ENCODE measurements at regions not wholly inside any gene's neighbourhood (a gene's known extent, or its start where the extent isn't known, plus 50 kb on each side); places are given as distances from the start of the nearest gene placed in this dataset.
"Not testable (repeated sequence)": the region's sequence is repeated elsewhere in the genome, so short reads cannot be mapped to it uniquely, and the experiment has no call there.

DNA sequence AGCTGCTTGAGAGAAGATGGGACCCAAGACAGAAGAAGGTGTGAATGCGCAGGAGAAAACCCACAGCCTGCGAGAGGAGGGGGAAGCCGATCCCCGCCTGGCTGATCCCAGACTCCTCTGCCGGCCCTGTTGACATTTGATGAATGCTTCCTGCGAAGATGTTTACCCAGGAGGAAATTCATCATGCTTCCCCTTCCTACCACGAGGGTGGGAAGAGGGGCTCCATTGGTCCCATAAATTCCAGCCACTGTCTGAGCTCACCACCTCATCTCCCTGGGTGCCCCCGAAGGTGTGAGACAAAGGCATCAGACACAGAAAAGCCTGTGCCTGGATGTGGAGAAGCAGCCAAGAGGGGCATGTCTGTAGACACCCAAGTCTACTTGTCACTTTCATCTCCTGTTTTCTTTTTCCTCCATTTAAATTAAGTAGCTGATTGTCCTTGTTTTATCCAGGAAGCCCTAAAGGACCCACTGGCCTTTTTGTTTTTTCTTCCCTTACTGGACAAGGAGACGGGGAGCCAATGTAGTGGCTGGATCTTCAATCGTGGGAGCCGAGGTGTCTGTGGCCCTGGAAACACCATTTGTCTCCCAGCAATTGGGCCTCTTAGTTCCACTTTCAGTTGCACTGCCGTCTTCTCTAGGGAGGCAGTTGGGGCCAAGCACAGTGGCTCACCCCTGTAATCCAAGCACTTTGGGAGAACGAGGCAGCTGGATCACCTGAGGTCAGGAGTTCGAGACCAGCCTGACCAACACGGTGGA is 95.3 kb upstream of the HES1 start:
- no peaks in the 10 kb centered on the region for H3K9me3 Mint-ChIP-seq
- ATAC-seq (replicated peaks) = no peak
- H3K27ac Mint-ChIP-seq = no peak overlapping the region
- H3K4me1 Mint-ChIP-seq = no peaks in the 10 kb centered on the region
- H3K36me3 Mint-ChIP-seq (ENCODE audit: low read depth) = no peaks in the 10 kb centered on the region
- H3K27me3 Mint-ChIP-seq = peaks cover 4% of the 10 kb centered on the region
- H3K4me3 Mint-ChIP-seq = no peak overlapping the region

DNA sequence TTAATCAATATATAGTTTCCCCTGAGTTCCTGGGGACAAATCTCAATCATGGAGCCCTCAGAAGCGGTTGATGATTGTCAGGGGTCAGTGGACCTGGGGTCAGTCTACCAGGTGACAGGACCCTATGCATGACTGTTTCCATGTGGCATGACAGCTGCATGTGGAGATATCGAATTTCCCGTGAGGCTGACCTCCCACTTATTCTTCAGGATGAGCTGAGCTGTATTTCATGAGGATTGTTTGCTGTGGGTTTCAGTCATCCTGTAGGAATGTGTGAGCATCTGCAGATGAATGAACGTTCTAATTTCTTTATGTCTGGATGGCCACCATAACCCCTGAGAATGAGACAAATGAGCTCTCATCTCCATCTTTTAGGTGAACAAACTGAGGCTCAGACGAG is 93.0 kb upstream of the HES1 start:
- Mint-ChIP-seq H3K4me1 (no peaks in the 10 kb centered on the region), H3K36me3 (ENCODE audit: low read depth) (no peaks in the 10 kb centered on the region), H3K9me3 (no peaks in the 10 kb centered on the region), H3K27ac (no peak overlapping the region), H3K4me3 (no peak overlapping the region), H3K27me3 (peaks cover 3% of the 10 kb centered on the region)
- no peak for ATAC-seq (replicated peaks)

DNA sequence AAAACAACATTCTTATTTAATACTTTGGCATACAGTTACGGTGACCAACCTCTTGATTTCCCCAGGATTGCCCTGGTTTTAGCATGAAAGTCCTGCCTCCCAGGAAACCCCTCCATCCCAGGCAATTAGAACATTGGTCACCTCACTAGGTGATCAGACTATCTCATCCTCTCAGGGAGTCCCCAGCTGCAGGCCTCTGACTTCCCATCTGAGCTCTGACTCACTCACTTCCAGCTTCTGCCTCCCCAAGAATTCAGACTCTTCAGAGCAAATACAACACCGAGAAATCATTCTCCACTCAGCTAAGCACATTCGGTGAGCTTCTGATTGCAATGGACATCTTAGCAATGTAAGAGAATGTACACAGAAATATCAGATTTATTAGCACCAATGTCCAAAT is 92.4 kb upstream of the HES1 start:
- Mint-ChIP-seq H3K36me3 (ENCODE audit: low read depth) (no peaks in the 10 kb centered on the region), H3K27ac (no peak overlapping the region), H3K4me3 (no peak overlapping the region), H3K27me3 (peaks cover 3% of the 10 kb centered on the region), H3K4me1 (no peaks in the 10 kb centered on the region), H3K9me3 (no peaks in the 10 kb centered on the region)
- no peak for ATAC-seq (replicated peaks)

DNA sequence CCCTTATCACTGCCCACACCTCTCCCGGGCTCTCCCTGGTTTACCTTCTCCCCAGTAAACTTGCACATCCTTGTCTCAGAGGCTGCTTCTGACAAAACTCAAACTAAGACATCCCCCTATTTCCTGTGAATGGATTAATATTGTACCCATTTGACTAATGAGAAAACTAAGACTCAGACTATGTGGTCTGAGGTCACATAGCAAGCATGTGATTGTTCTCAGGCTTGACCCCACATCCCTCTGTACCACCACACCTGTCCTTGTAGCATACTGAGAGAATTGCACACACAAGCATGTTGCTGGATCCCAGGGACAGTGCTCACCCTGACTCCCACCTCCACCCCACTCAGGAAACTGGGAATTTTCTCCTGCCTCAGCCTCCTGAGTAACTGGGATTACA is 90.7 kb upstream of the HES1 start:
- H3K4me3 Mint-ChIP-seq = no peak overlapping the region
- ATAC-seq (replicated peaks) = no peak
- H3K9me3 Mint-ChIP-seq = peaks cover 3% of the 10 kb centered on the region
- no peaks in the 10 kb centered on the region for H3K36me3 Mint-ChIP-seq (ENCODE audit: low read depth)
- H3K27me3 Mint-ChIP-seq = peaks cover 3% of the 10 kb centered on the region
- no peaks in the 10 kb centered on the region for H3K4me1 Mint-ChIP-seq
- no peak overlapping the region for H3K27ac Mint-ChIP-seq

DNA sequence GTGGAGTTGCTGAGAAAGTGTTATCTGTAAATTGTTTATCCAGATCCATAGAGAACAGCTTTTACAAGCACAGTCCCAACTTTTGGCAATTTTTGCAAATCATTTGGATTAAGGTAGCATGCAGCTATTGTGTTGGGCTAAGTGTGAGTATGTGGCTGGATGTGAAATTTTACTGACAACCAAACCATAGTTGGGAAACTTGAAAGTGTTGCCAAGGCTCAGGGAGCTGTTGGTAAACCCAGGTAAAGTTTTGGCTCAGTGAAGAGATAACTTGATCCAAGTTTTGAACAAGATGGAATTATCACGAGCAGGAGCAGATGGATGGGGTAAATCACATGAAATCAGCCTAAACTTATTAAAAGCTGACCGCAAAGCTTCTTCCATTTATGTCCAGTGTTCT is 90.0 kb upstream of the HES1 start:
- no peaks in the 10 kb centered on the region for H3K4me1 Mint-ChIP-seq
- no peak overlapping the region for H3K4me3 Mint-ChIP-seq
- H3K27ac Mint-ChIP-seq = no peak overlapping the region
- H3K36me3 Mint-ChIP-seq (ENCODE audit: low read depth) = no peaks in the 10 kb centered on the region
- peaks cover 3% of the 10 kb centered on the region for H3K27me3 Mint-ChIP-seq
- no peak for ATAC-seq (replicated peaks)
- peaks cover 5% of the 10 kb centered on the region for H3K9me3 Mint-ChIP-seq

DNA sequence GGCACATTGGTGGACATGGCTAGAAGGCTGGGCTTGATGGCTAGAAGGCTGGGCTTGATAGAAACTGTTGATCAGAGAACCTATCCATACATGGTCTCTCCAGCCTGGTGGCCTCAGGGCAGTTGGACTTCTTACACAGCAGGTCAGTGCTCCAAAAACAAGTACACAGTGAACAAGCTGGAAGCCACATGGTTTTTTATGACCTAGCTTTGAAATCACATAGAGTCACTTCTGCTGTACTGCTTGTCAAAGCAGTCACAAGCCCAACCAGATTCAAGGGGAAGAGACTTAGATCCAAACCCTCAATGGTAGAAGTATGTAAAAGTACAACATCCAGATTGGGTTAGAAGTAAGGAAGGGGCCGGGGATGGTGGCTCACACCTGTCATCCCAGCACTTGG is 89.4 kb upstream of the HES1 start:
- Mint-ChIP-seq H3K27me3 (peaks cover 3% of the 10 kb centered on the region), H3K4me1 (no peaks in the 10 kb centered on the region), H3K4me3 (no peak overlapping the region), H3K9me3 (peaks cover 5% of the 10 kb centered on the region), H3K27ac (no peak overlapping the region), H3K36me3 (ENCODE audit: low read depth) (no peaks in the 10 kb centered on the region)
- ATAC-seq (replicated peaks) = no peak

DNA sequence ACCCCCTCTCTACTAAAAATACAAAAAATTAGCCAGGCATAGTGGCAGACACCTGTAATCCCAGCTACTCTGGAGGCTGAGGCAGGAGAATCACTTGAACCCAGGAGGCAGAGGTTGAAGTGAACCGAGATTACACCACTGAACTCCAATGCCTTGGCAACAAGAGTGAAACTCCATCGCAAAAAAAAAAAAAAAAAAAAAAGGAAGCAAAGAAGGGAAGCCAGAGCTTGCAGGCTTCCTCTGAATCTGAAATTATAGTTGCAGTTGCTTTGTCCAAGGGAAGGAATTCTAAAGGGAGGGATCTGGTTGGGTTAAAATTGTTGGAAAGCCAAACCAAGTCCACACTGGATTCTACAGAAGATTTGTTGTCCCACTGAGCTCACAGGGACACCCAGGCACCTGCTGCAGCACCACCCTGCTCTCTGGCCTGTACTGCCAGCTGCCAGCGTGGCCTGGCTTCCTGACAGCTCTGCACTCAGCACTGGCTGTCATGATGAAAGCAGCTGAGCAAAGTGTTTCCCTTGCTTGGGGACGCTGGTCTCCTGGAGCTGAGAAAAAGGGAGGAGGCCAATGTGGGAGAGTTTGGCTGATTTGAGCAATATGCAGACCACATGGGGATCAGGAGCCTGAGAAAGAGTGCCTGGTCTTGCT is 88.8 kb upstream of the HES1 start:
- Mint-ChIP-seq H3K4me1 (no peaks in the 10 kb centered on the region), H3K36me3 (ENCODE audit: low read depth) (no peaks in the 10 kb centered on the region), H3K27ac (no peak overlapping the region), H3K4me3 (no peak overlapping the region), H3K9me3 (peaks cover 10% of the 10 kb centered on the region), H3K27me3 (peaks cover 7% of the 10 kb centered on the region)
- ATAC-seq (replicated peaks) = peak; percentile 12

DNA sequence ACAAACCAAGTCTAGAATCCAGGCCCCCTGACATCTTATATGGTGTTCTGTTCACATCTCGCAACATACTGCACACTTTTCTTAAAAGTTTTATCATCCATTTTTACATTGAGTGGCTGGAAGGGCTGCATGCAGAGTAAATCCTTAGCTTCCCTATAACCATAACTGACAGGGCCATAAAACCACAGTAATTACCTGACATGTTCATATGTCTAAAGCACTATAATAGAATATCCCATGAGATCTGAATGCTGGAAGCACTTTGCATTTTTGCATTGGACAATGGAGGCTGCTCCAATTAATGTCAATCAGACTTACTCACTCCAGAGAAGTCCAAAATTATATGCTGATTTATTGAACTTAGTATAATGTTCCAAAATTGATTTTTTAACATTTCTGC is 86.6 kb upstream of the HES1 start:
- no peak overlapping the region for H3K27ac Mint-ChIP-seq
- no peak overlapping the region for H3K4me3 Mint-ChIP-seq
- no peaks in the 10 kb centered on the region for H3K36me3 Mint-ChIP-seq (ENCODE audit: low read depth)
- H3K4me1 Mint-ChIP-seq = no peaks in the 10 kb centered on the region
- peaks cover 10% of the 10 kb centered on the region for H3K27me3 Mint-ChIP-seq
- no peak for ATAC-seq (replicated peaks)
- H3K9me3 Mint-ChIP-seq = peaks cover 10% of the 10 kb centered on the region

DNA sequence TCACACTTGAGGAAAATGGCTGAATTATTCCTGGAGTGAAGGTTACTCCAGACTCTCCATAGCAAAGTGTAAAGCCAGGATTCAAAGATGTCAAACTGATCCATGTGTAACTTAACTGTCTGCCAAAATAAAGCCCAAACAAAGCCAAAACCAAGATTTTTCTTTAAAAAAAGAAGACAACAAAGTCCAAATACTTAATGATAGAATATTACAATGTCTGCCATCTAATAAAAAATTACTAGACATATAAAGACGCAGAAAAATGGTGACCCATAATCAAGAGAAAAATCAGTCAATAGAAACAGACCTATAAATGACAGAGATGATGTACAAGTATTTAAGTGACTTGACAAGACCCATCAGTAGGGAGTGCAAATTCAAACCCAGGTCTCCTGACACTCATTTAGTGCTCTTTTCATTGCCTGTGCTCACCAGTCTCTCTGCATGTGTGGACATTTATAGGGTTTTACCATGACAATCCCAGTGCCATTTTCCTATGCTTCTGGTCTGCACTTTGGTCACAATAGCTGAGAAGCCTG is 85.1 kb upstream of the HES1 start:
- Mint-ChIP-seq H3K4me1 (no peaks in the 10 kb centered on the region), H3K9me3 (peaks cover 10% of the 10 kb centered on the region), H3K4me3 (no peak overlapping the region), H3K27me3 (peaks cover 14% of the 10 kb centered on the region), H3K36me3 (ENCODE audit: low read depth) (no peaks in the 10 kb centered on the region), H3K27ac (no peak overlapping the region)
- no peak for ATAC-seq (replicated peaks)

DNA sequence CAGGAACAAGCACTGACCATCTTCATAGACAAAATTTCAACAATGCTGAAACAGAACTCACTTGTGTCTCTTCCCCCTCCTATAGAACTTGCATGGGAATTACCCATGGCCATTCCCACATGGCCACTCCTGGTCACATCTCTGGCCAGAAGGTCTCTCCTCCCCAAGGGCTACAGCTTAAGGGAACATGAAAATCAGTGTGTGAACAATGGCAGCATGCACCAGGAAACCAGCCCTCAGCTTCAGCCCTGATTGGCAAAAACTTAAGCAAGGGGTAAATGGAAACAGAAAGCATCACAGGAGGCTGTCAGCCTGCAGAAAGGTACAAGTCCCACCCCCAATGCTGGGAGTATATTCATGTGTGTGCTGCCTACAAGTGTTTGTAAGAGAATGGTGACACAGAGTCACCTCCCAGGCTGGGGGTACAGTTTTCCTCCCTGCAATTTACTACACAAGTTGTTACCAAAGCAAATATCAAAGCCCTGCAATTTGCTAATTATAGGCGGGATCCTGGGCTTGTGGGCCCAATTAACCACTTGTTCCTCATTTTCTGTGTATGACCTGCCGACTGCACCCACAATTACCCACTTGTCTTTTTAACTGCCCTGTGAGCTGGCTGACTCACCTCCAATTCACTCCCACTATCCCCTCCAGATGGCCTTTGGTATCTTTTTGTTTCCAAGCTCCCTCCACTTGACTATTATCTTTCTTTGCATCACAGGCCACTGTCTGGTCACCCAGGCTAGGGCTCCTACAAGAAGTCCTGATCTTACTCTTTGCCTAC is 84.4 kb upstream of the HES1 start:
- Mint-ChIP-seq H3K4me1 (no peaks in the 10 kb centered on the region), H3K9me3 (peaks cover 10% of the 10 kb centered on the region), H3K4me3 (no peak overlapping the region), H3K27ac (no peak overlapping the region), H3K36me3 (ENCODE audit: low read depth) (no peaks in the 10 kb centered on the region), H3K27me3 (peaks cover 17% of the 10 kb centered on the region)
- no peak for ATAC-seq (replicated peaks)

DNA sequence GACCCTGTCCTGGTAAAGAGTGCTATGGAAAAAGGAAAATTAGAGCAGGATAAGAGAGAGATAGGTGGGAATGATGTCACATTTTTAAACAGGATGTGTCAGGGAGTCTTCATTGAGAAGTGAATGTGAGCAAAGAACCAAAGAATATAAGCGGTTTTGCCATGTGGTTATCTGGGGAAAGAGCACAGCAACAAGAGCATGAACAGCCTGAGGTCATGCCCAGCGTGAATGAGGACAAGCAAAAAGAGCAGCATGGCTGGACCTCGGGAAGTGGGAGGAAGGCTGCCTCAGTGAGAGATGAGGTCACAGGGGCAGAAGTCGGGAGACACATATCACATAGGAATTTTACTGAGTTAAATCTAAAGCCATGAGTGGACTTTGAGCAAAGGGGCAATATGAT is 82.8 kb upstream of the HES1 start:
- ATAC-seq (replicated peaks) = no peak
- Mint-ChIP-seq H3K27me3 (peaks cover 22% of the 10 kb centered on the region), H3K9me3 (peaks cover 10% of the 10 kb centered on the region), H3K27ac (no peak overlapping the region), H3K4me3 (no peak overlapping the region), H3K36me3 (ENCODE audit: low read depth) (no peaks in the 10 kb centered on the region), H3K4me1 (peaks cover 5% of the 10 kb centered on the region)

DNA sequence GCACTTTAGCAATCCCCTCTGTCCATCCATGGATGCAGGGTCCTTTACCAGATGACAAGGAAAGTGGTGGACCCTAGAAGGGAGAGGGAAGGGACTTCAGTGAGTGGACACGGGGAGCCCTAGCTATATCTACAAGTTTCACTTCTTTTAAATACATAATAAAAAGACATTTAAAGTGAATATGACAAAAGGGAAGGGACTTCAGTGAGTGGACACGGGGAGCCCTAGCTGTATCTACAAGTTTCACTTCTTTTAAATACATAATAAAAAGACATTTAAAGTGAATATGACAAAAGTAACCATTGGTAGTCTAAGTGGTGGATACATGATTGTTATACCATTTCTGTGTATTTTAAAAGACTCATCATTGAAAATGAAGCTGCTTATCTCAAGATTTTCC is 81.9 kb upstream of the HES1 start:
- H3K4me1 Mint-ChIP-seq = peaks cover 5% of the 10 kb centered on the region
- H3K27ac Mint-ChIP-seq = no peak overlapping the region
- H3K27me3 Mint-ChIP-seq = peaks cover 22% of the 10 kb centered on the region
- H3K4me3 Mint-ChIP-seq = no peak overlapping the region
- peaks cover 10% of the 10 kb centered on the region for H3K9me3 Mint-ChIP-seq
- no peaks in the 10 kb centered on the region for H3K36me3 Mint-ChIP-seq (ENCODE audit: low read depth)
- ATAC-seq (replicated peaks) = no peak

DNA sequence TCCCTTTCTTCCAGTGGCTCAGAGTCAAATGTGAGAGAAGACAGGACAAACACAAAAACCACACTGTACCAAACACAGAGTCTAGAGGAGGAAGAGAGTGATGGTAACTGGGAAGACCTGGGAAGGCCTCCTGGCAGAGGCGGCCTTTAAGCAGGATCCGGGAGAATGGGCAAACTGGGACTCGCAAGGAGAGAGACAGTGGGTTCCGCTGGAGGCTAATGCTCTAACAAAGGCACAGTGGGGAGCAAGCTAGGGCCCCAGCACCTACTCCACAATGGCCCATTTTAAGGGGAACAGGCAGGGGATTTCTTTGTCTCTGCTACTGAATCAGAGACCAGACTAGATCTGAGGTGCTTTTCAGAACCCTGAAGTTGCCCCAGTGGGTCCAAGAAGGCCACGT is 81.4 kb upstream of the HES1 start:
- no peaks in the 10 kb centered on the region for H3K36me3 Mint-ChIP-seq (ENCODE audit: low read depth)
- H3K4me1 Mint-ChIP-seq = peaks cover 5% of the 10 kb centered on the region
- H3K4me3 Mint-ChIP-seq = no peak overlapping the region
- peaks cover 10% of the 10 kb centered on the region for H3K9me3 Mint-ChIP-seq
- H3K27ac Mint-ChIP-seq = no peak overlapping the region
- peaks cover 22% of the 10 kb centered on the region for H3K27me3 Mint-ChIP-seq
- no peak for ATAC-seq (replicated peaks)

DNA sequence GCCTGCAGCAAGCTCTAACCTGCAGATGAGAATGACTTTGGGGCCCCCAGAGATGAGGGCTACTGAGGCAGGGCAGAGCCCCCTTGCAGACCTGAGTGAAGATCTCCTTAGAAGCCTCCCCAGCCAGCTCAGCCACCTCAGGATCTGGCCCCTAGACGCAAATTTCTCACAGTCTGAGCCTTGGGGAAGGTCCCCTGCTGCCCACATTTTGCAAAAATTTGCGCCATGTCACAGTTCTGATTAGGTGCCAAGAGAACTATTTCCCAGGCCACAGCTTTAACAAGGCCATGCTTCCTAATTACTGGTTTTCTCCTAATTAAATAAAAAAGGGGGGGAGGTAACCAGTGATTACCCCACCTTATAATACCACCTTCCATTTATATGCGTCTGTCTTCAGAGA is 81.0 kb upstream of the HES1 start:
- Mint-ChIP-seq H3K9me3 (peaks cover 10% of the 10 kb centered on the region), H3K36me3 (ENCODE audit: low read depth) (no peaks in the 10 kb centered on the region), H3K27ac (no peak overlapping the region), H3K4me1 (peaks cover 5% of the 10 kb centered on the region), H3K4me3 (no peak overlapping the region), H3K27me3 (peaks cover 22% of the 10 kb centered on the region)
- no peak for ATAC-seq (replicated peaks)

DNA sequence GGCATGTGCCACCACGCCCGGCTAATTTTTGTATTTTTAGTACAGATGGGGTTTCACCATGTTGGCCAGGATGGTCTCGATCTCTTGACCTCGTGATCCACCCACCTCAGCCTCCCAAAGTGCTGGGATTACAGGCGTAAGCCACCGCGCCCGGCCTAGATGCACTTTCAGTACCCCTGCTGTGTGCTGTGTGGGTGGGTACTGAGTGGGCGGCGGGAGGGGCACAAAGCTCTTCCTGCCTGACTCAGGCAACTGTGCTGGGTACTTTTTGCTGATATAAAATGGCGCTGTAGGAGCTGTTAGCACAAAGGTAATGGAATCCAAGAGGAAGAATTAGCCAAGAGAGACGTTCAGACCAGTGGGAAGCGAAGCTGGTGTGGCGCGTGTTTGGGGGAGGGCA is 79.6 kb upstream of the HES1 start:
- H3K27ac Mint-ChIP-seq; H3K4me1 Mint-ChIP-seq; ATAC-seq (replicated peaks); H3K9me3 Mint-ChIP-seq; H3K36me3 Mint-ChIP-seq (ENCODE audit: low read depth); H3K4me3 Mint-ChIP-seq: not testable (repeated sequence)
- H3K27me3 Mint-ChIP-seq = peaks cover 22% of the 10 kb centered on the region

Data from activated T-helper 17 cell treated with anti-CD3 and anti-CD28 coated beads, Interleukin-2, amount 50 U/mL, for 72 hours (primary cell).